Heart left ventricle (tissue), 16 donors: ENCODE measurements at regions not wholly inside any gene's neighbourhood (a gene's known extent, or its start where the extent isn't known, plus 50 kb on each side); places are given as distances from the start of the nearest gene placed in this dataset.

Experiments used
- ATAC-seq, 4 donors: fragments of 200-7000 bp; cut with Tn5 transposase; one replicate each; pipeline ENCODE4 v1.9.1; 2020 to 2022; ENCODE audit warnings: moderate library complexity in 4 of 4, mild to moderate bottlenecking in 3 of 4, moderate number of reproducible peaks in 1 of 4
- DNase-seq, 5 donors: peaks; one replicate each; pipeline ENCODE4 v3.0.0-alpha.2; 2020
- H3K27ac ChIP-seq, 12 donors: fragments of 200-600 bp; sonication (generic) in 4 of 12; one replicate each; pipeline versions ENCODE4 v1.5.0 to v1.8.0; 2016 to 2022; ENCODE audit warnings: mild to moderate bottlenecking in 2 of 12
- H3K27me3 ChIP-seq, 9 donors: fragments of 200-600 bp; sonication (generic) in 2 of 9; one replicate each; pipeline versions ENCODE4 v1.5.1 to v1.8.0; 2016 to 2022; ENCODE audit warnings: mild to moderate bottlenecking in 3 of 9
- H3K36me3 ChIP-seq, 9 donors: fragments of 200-600 bp; sonication (generic) in 2 of 9; one replicate each; pipeline versions ENCODE4 v1.5.0 to v1.8.0; 2018 to 2022; ENCODE audit warnings: mild to moderate bottlenecking in 2 of 9
- H3K4me1 ChIP-seq, 12 donors: fragments of 200-600 bp; sonication (generic) in 4 of 12; one replicate each; pipeline versions ENCODE4 v1.5.0 to v1.8.0; 2016 to 2022; ENCODE audit warnings: mild to moderate bottlenecking in 3 of 12
- H3K4me3 ChIP-seq, 12 donors: fragments of 200-600 bp; sonication (generic) in 4 of 12; one replicate each; pipeline versions ENCODE4 v1.5.0 to v1.8.0; 2017 to 2022; ENCODE audit warnings: mild to moderate bottlenecking in 9 of 12, moderate library complexity in 4 of 12
- H3K9me3 ChIP-seq, 12 donors: fragments of 200-600 bp; sonication (generic) in 4 of 12; one replicate each; pipeline versions ENCODE4 v1.5.0 to v1.8.0; 2016 to 2022; ENCODE audit warnings: mild to moderate bottlenecking in 1 of 12
- POLR2A ChIP-seq, 2 donors: fragments of 450-650 bp; IDR thresholded peaks; one replicate each; pipeline ENCODE4 v1.6.1; 2017; ENCODE audit warnings: antibody characterized with exemption in 2 of 2, mild to moderate bottlenecking in 2 of 2, moderate library complexity in 2 of 2
- WGBS, 4 donors: extraction: QIAGEN DNeasy Blood & Tissue Kit in 2 of 4; methylation state at CpG; one replicate each; pipeline versions ENCODE4 v1.1.5 to v1.1.7; 2013 to 2018; 5-methylcytosine and 5-hydroxymethylcytosine counted together
- intact Hi-C, 10 donors: fragments of 100-400 bp; cut with DNase I; formaldehyde crosslinking; loops; one replicate each; pipeline versions ENCODE4 v1.11.1 to v1.14.2; 2022
- TF ChIP-seq, protein P1 (sequence below), 12 donors: fragments of 200-600 bp; sonication (generic) in 4 of 12; IDR thresholded peaks; one replicate each; pipeline versions ENCODE4 v1.5.0 to v1.8.0; 2018 to 2022; ENCODE audit warnings: antibody characterized with exemption in 12 of 12, mild to moderate bottlenecking in 5 of 12
- donor health status: ischemic (EF 13 %, LVEDD 7.1; RV severe dilation, severe dysfunction).
- donor health status: healthy with polysubstance abuse.
- donor health status: DM: no; HTN: yes; CAD: no.
- donor health status: DM: no; HTN: no; CAD: no.
- donor health status: ischemic (EF 25% LVEDD 6.9; RV normal size, moderate dysfunction).
- donor health status: ischemic (EF 25% LVEDD 5.7; RV mildly dilated, moderate dysfunction).
- donor health status: healthy.
- donor health status: DM: yes; HTN: yes; CAD: no.
- donor health status: ischemic (EF 35%, LVEDD 5.7; RV mildly dilated, moderate dysfunction).
- donor health status: nonischemic (EF 11% LVEDD 7.7; RV severe dilation, severe dysfunction).
- donor health status: DM: yes; HTN: yes; CAD: no.
- donor health status: PGD.
- donor health status: ischemic (EF 29% LVEDD 5.4; RV normal size, mild dysfunction).
- donor health status: nonischemic (EF 23%, LVEDD 6.1; RV moderate dilation, normal function).

DNA sequence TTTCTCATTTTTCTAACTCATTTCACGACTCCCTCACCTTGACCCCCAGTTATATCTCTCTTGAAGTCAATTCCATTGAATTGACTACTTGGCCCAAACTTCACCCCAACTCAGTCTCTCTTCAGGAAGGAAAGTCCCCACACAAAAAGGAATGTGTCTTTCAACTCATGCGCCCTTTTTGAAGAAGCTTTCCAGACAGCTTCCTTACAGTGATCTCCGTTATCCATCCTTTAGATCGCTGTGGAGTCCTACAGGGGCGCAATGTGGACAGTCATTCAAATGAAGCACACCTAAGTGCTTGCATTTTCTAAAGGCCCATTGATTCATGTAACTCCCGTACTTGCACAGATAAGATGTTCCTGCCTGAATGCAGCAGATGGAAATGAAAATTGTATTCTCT, 101.1 kb upstream of the VPREB1 start:
- H3K4me3 ChIP-seq: no peak overlapping the region
- DNase-seq: no peak
- H3K27ac ChIP-seq: no peak overlapping the region
- TF ChIP-seq, protein P1, sequence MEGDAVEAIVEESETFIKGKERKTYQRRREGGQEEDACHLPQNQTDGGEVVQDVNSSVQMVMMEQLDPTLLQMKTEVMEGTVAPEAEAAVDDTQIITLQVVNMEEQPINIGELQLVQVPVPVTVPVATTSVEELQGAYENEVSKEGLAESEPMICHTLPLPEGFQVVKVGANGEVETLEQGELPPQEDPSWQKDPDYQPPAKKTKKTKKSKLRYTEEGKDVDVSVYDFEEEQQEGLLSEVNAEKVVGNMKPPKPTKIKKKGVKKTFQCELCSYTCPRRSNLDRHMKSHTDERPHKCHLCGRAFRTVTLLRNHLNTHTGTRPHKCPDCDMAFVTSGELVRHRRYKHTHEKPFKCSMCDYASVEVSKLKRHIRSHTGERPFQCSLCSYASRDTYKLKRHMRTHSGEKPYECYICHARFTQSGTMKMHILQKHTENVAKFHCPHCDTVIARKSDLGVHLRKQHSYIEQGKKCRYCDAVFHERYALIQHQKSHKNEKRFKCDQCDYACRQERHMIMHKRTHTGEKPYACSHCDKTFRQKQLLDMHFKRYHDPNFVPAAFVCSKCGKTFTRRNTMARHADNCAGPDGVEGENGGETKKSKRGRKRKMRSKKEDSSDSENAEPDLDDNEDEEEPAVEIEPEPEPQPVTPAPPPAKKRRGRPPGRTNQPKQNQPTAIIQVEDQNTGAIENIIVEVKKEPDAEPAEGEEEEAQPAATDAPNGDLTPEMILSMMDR (IDR thresholded peaks at IDR 0.05): no peak
- no peak for TF ChIP-seq POLR2A (IDR thresholded peaks at IDR 0.05)
- intact Hi-C loops: no loop called here
- peaks cover 0 to 77% (median 8%) of the 10 kb centered on the region in 9 donors for H3K27me3 ChIP-seq
- WGBS, 4 donors: 55 to 62% (median 59%) methylated on average over 6 of the region's 6 CpGs
- no peak for ATAC-seq
- no peaks in the 10 kb centered on the region for H3K4me1 ChIP-seq
- no peaks in the 10 kb centered on the region for H3K36me3 ChIP-seq
- H3K9me3 ChIP-seq: no peaks in the 10 kb centered on the region

GRCh38 chr22:22142661-22143060, 101.9 kb upstream of the VPREB1 start:
- Histone ChIP-seq H3K9me3 (no peaks in the 10 kb centered on the region), H3K4me3 (no peak overlapping the region), H3K27ac (no peak overlapping the region), H3K27me3 (peaks cover 0 to 76% (median 6%) of the 10 kb centered on the region in 9 donors), H3K4me1 (no peaks in the 10 kb centered on the region), H3K36me3 (no peaks in the 10 kb centered on the region)
- TF ChIP-seq POLR2A (IDR thresholded peaks at IDR 0.05): no peak
- TF ChIP-seq, protein P1 (IDR thresholded peaks at IDR 0.05): no peak
- DNase-seq: no peak
- ATAC-seq: no peak
- intact Hi-C loops: no loop called here
- 42 to 53% (median 47%) methylated on average over 5 of the region's 5 CpGs for WGBS, 4 donors

- ATAC-seq (no peak), DNase-seq (no peak)
- Histone ChIP-seq H3K27me3 (peaks cover 0 to 72% (median 6%) of the 10 kb centered on the region in 9 donors), H3K4me1 (no peaks in the 10 kb centered on the region), H3K27ac (no peak overlapping the region), H3K4me3 (no peak overlapping the region), H3K9me3 (no peaks in the 10 kb centered on the region), H3K36me3 (no peaks in the 10 kb centered on the region)
- TF ChIP-seq, protein P1 (IDR thresholded peaks at IDR 0.05): no peak
- TF ChIP-seq POLR2A (IDR thresholded peaks at IDR 0.05): no peak
- intact Hi-C loops: no loop called here
- WGBS, 4 donors: 69 to 76% (median 71%) methylated on average over 4 of the region's 4 CpGs
These were observed 102.6 kb upstream of the VPREB1 start for GRCh38 chr22:22141771-22142591.

- H3K27ac ChIP-seq: no peak overlapping the region
- DNase-seq (no peak), ATAC-seq (no peak)
- no peaks in the 10 kb centered on the region for H3K36me3 ChIP-seq
- intact Hi-C loops: no loop called here
- no peaks in the 10 kb centered on the region for H3K9me3 ChIP-seq
- WGBS, 4 donors: 82 to 89% (median 83%) methylated on average over 3 of the region's 3 CpGs
- H3K4me1 ChIP-seq: no peaks in the 10 kb centered on the region
- no peak for TF ChIP-seq POLR2A (IDR thresholded peaks at IDR 0.05)
- TF ChIP-seq, protein P1 (IDR thresholded peaks at IDR 0.05): no peak
- peaks cover 0 to 69% (median 4%) of the 10 kb centered on the region in 9 donors for H3K27me3 ChIP-seq
- H3K4me3 ChIP-seq: no peak overlapping the region
These were observed 103.6 kb upstream of the VPREB1 start for GRCh38 chr22:22141031-22141430.
